ENCODE measurements at regions not wholly inside any gene's neighbourhood (a gene's known extent, or its start where the extent isn't known, plus 50 kb on each side); places are given as distances from the start of the nearest gene placed in this dataset.

DNA sequence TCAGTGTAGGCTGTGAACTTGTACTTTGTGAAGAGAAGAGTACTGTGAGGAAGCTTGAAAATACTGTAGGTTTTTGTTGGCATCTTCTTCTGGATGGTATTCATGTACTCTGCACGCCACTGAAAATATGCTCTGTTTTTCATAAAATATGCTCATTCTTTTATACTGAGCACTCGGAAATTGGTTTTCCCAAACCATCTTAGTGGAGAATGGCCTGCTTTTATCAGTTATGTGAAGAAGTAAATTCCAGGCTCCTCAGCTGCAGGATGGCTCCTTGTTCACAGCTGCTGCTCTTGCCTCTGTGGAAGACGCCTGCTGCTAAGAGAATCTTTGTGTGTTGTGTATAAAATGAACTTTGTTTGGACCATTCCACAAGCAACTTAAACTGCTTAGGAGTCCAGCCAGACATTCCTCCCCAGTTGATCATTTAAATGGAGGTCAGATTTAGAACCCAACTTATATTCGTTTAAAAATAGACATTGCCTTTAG is 443.5 kb upstream of the RGS6 start:
- TF ChIP-seq ZBTB33 (IDR thresholded peaks at IDR 0.05) (no peak), CTCF (IDR thresholded peaks at IDR 0.05; ENCODE audit: low read depth, low read length, missing input control) (no peak)
- TF ChIP-seq, protein P1, sequence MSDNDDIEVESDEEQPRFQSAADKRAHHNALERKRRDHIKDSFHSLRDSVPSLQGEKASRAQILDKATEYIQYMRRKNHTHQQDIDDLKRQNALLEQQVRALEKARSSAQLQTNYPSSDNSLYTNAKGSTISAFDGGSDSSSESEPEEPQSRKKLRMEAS (IDR thresholded peaks at IDR 0.05): no peak
